ENCODE measurements at regions not wholly inside any gene's neighbourhood (a gene's known extent, or its start where the extent isn't known, plus 50 kb on each side); places are given as distances from the start of the nearest gene placed in this dataset.

DNA sequence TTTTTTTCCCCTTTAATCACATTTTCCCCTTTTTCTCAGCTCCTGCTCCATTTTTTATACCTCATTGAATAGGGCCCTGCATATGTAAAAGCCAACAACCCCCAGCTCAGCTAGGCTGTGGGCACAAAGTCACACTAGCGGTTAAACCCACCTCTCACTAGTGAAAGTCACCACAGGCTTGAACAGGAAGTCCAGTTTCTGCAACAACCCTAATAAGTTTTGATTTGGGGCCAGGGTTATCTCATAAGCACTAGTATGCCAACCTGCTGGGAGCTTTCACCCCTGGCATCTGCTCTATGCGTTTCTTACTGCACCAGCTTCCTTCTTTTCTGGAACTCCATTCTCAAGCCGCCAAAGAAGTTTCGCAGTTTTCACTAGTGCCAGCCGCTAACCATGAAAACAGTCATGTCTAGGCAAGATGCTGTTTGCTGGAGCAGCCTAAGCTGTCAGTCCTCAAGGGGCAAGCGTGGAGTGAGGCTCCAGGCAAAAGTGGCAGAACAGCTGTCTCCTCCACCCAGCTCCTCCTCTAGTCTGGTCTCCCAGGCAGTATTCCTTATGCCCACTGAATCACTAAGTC lies 197.0 kb upstream of the MEIS1 start:
- H3K27me3 Mint-ChIP-seq (ENCODE audit: low read depth), result no peaks in the 10 kb centered on the region
- H3K4me1 Mint-ChIP-seq, result peaks cover 28% of the 10 kb centered on the region
- H3K36me3 Mint-ChIP-seq (ENCODE audit: low read depth), result no peaks in the 10 kb centered on the region
- DNase-seq (ENCODE audit: low read depth, low spot score), result no peak
- no peaks in the 10 kb centered on the region for H3K9me3 Mint-ChIP-seq
- TF ChIP-seq, protein P1, sequence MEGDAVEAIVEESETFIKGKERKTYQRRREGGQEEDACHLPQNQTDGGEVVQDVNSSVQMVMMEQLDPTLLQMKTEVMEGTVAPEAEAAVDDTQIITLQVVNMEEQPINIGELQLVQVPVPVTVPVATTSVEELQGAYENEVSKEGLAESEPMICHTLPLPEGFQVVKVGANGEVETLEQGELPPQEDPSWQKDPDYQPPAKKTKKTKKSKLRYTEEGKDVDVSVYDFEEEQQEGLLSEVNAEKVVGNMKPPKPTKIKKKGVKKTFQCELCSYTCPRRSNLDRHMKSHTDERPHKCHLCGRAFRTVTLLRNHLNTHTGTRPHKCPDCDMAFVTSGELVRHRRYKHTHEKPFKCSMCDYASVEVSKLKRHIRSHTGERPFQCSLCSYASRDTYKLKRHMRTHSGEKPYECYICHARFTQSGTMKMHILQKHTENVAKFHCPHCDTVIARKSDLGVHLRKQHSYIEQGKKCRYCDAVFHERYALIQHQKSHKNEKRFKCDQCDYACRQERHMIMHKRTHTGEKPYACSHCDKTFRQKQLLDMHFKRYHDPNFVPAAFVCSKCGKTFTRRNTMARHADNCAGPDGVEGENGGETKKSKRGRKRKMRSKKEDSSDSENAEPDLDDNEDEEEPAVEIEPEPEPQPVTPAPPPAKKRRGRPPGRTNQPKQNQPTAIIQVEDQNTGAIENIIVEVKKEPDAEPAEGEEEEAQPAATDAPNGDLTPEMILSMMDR (conservative IDR thresholded peaks at IDR 0.05), result no peak
- peak overlapping the region; percentile 88 for H3K27ac Mint-ChIP-seq (ENCODE audit: unreplicated experiment)
- H3K4me3 Mint-ChIP-seq, result no peak overlapping the region

DNA sequence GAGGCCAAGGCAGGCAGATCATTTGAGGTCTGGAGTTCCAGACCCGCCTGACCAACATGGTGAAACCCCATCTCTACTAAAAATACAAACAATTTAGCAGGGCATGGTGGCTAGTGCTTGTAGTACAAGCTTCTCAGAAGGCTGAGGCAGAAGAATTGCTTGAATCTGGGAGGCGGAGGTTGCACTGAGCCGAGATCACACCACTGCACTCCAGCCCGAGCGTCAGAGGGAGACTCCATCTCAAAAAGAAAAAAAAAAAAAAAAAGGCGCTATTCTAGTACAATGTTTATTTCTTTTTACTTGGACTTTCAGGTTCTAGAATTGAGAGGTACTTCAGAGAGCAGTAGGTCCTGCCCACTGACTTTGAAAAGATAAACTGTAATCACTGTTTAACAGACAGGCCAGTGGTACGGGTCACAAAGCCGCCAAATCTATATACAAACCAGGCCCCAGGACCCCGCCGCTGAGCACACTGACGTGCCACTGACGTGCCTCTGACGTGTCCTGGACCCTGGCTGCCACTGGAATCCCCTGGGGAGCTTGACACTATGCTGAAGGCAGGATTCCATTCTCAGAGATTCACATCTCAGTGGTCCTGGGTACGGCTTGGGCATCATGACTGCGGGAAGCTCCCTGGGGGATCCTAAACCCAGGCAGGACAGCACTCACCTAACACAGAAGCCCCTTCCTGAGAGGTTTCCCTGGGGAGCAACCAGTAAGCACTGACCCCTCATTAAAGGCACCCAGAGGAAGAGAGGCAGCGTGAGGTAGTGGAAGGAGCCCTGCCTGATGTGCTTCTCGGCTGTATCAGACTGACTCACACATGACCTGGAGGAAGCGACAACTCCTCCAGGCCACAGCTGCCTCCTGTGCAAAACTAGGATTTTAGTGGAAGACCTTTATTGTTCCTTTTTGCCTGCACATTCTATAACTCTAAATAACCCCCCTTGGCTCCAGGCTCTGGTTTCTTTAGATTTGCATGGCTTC lies 197.8 kb upstream of the MEIS1 start:
- Mint-ChIP-seq H3K9me3 (no peaks in the 10 kb centered on the region), H3K4me3 (no peak overlapping the region), H3K36me3 (ENCODE audit: low read depth) (no peaks in the 10 kb centered on the region), H3K27me3 (ENCODE audit: low read depth) (no peaks in the 10 kb centered on the region), H3K4me1 (peaks cover 25% of the 10 kb centered on the region), H3K27ac (ENCODE audit: unreplicated experiment) (no peak overlapping the region)
- no peak for DNase-seq (ENCODE audit: low read depth, low spot score)
- TF ChIP-seq, protein P1 (conservative IDR thresholded peaks at IDR 0.05), result no peak

DNA sequence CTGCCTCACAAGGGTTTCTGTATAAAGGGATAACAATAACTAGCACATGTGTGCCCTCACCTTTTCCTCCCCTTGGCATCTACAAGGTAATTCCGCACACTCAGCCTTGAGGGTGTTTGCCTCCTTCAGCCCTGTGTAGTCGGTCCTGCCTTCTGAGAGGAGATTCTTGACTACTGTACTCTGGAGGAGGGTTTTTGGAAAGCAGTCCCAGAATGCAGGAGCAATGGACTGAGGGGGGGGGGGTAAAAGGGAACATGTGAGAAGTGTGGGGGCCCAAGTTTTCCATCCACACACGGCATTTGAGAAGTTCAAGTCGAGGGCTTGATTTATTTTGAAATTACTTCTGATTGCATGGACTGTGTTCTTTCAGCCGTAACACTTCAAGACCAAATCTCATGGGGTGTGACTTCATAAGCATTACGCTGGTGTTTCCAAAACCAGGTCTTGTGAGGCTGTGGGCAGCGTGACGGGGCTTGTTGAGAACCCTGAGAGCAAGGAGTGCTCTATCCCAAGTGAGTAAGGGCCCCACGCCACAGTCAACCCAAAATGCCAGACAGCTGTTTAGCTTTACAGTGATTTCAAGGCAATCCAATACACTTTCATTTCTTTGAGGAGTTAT lies 198.7 kb upstream of the MEIS1 start:
- H3K36me3 Mint-ChIP-seq (ENCODE audit: low read depth), result no peaks in the 10 kb centered on the region
- no peak overlapping the region for H3K4me3 Mint-ChIP-seq
- H3K4me1 Mint-ChIP-seq, result peaks cover 19% of the 10 kb centered on the region
- H3K27me3 Mint-ChIP-seq (ENCODE audit: low read depth), result no peaks in the 10 kb centered on the region
- no peak for DNase-seq (ENCODE audit: low read depth, low spot score)
- no peaks in the 10 kb centered on the region for H3K9me3 Mint-ChIP-seq
- TF ChIP-seq, protein P1 (conservative IDR thresholded peaks at IDR 0.05), result no peak
- no peak overlapping the region for H3K27ac Mint-ChIP-seq (ENCODE audit: unreplicated experiment)

DNA sequence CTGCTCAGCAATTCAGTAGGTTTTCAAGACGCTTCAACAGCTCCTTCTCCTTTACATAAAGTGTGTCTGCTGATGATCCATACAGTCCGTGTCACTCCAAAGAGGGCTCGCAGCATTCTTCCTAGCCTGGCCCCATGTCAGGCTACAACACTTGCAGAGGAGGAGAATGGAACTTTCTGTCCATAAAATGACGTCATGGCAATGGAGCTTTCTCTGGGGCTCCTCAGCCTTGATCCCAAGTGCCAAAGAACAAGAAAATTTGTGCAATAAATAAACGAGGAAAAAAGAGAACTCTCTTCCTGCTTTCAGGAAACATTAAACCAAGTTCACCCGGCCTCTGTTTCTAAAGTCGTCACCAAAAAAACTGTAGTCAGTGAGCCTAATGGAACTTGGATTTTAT lies 199.5 kb upstream of the MEIS1 start:
- no peak overlapping the region for H3K4me3 Mint-ChIP-seq
- DNase-seq (ENCODE audit: low read depth, low spot score), result no peak
- no peaks in the 10 kb centered on the region for H3K36me3 Mint-ChIP-seq (ENCODE audit: low read depth)
- H3K27me3 Mint-ChIP-seq (ENCODE audit: low read depth), result no peaks in the 10 kb centered on the region
- no peak overlapping the region for H3K27ac Mint-ChIP-seq (ENCODE audit: unreplicated experiment)
- TF ChIP-seq, protein P1 (conservative IDR thresholded peaks at IDR 0.05), result no peak
- peaks cover 14% of the 10 kb centered on the region for H3K4me1 Mint-ChIP-seq
- H3K9me3 Mint-ChIP-seq, result no peaks in the 10 kb centered on the region

DNA sequence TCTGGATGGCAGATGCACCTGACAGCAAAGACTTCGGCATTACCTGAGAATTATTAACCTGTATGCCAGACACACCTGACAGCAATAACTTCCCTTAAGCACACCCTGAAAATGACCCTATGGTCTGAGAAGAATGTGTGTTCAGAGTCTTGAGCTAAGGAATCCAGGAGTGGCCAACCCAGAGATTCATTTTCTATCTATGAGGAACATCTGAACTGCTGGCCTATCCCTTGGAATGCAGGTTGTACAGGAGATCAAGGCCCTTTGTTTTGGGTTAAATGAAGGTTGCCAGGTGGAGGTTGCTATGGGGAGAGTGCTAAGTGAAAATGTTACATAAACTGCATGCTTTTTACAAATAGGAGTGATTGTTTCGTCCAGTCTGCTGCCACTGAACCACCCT lies 200.9 kb upstream of the MEIS1 start:
- H3K4me1 Mint-ChIP-seq, result peaks cover 9% of the 10 kb centered on the region
- TF ChIP-seq, protein P1 (conservative IDR thresholded peaks at IDR 0.05), result no peak
- no peak overlapping the region for H3K27ac Mint-ChIP-seq (ENCODE audit: unreplicated experiment)
- H3K36me3 Mint-ChIP-seq (ENCODE audit: low read depth), result no peaks in the 10 kb centered on the region
- no peak for DNase-seq (ENCODE audit: low read depth, low spot score)
- no peaks in the 10 kb centered on the region for H3K27me3 Mint-ChIP-seq (ENCODE audit: low read depth)
- H3K4me3 Mint-ChIP-seq, result no peak overlapping the region
- H3K9me3 Mint-ChIP-seq, result no peaks in the 10 kb centered on the region

Data from neural crest cell (in vitro differentiated cells).